SK-N-SH (cell line): ENCODE measurements at regions not wholly inside any gene's neighbourhood (a gene's known extent, or its start where the extent isn't known, plus 50 kb on each side); places are given as distances from the start of the nearest gene placed in this dataset.

ENCODE experiments used
- CTCF ChIA-PET: fragments of 300-600, 350-600 bp; formaldehyde crosslinking; extraction: SDS; loops from one replicate; lab custom pipeline; 2021; lab: Yijun Ruan, JAX
- POLR2A ChIA-PET: fragments of 350-600 bp; sonication (Branson Sonifier 250); formaldehyde crosslinking; extraction: SDS; loops from one replicate; lab custom pipeline; 2020; ENCODE audit warnings: antibody characterized with exemption, inconsistent platforms; lab: Yijun Ruan, JAX
- DNase-seq: peaks from one replicate; pipeline ENCODE4 v3.0.0; 2012
- H2AFZ ChIP-seq: fragments of 200-600 bp; sonication (generic); 2 replicates; pipeline ENCODE4 v1.8.1; 2016; ENCODE audit warnings: antibody characterized with exemption, mild to moderate bottlenecking, low read depth
- H3F3A ChIP-seq: fragments of 200-600 bp; sonication (generic); replicated peaks from 2 replicates; pipeline ENCODE3; 2016; ENCODE audit warnings: antibody characterized with exemption, mild to moderate bottlenecking; ENCODE audit not compliant: insufficient read depth
- H3K27ac ChIP-seq, 2 experiments: fragments of 200-500 bp in 1 of 2; fragments of 200-600 bp in 1 of 2; sonication (Bioruptor generic) in 1 of 2; sonication (generic), shearing (Covaris generic) in 1 of 2; 2 replicates each; pipeline versions ENCODE4 v1.5.1 to v1.6.1; 2014 to 2016; ENCODE audit warnings: low read depth in 2 of 2, inconsistent platforms in 1 of 2, low read length in 1 of 2, mild to moderate bottlenecking in 1 of 2, mixed read lengths in 1 of 2
- H3K27me3 ChIP-seq: fragments of 200-600 bp; sonication (generic), shearing (Covaris generic); 2 replicates; pipeline ENCODE4 v1.6.1; 2016; ENCODE audit warnings: mixed run types; ENCODE audit not compliant: insufficient read depth
- H3K36me3 ChIP-seq, 2 experiments: fragments of 200-500 bp in 1 of 2; fragments of 200-600 bp in 1 of 2; sonication (Bioruptor generic) in 1 of 2; sonication (generic) in 1 of 2; replicated peaks in 1 of 2; 2 replicates each; pipeline versions ENCODE3 to v1.5.1; 2014 to 2016; ENCODE audit warnings: low read length in 1 of 2, mild to moderate bottlenecking in 1 of 2; ENCODE audit not compliant: insufficient read depth in 2 of 2, control insufficient read depth in 1 of 2
- H3K4me1 ChIP-seq, 2 experiments: fragments of 200-500 bp in 1 of 2; fragments of 200-600 bp in 1 of 2; sonication (Bioruptor generic) in 1 of 2; sonication (generic), shearing (Covaris generic) in 1 of 2; 2 replicates each; pipeline versions ENCODE4 v1.5.1 to v1.6.1; 2014 to 2016; ENCODE audit warnings: low read depth in 1 of 2, low read length in 1 of 2, mixed run types in 1 of 2; ENCODE audit not compliant: insufficient read depth in 2 of 2, control insufficient read depth in 1 of 2
- H3K4me2 ChIP-seq: fragments of 200-600 bp; sonication (generic), shearing (Covaris generic); 2 replicates; pipeline ENCODE4 v1.6.1; 2017; ENCODE audit warnings: mixed run types
- H3K4me3 ChIP-seq, 2 experiments: fragments of 200-500 bp in 1 of 2; fragments of 200-600 bp in 1 of 2; sonication (Bioruptor generic) in 1 of 2; sonication (generic), shearing (Covaris generic) in 1 of 2; 2 replicates each; pipeline versions ENCODE4 v1.5.1 to v1.8.1; 2014 to 2016; ENCODE audit warnings: low read depth in 2 of 2, inconsistent platforms in 1 of 2, low read length in 1 of 2, mild to moderate bottlenecking in 1 of 2, mixed read lengths in 1 of 2, moderate library complexity in 1 of 2
- H3K79me2 ChIP-seq: fragments of 200-600 bp; sonication (generic); 2 replicates; pipeline ENCODE4 v1.8.1; 2017; ENCODE audit warnings: mild to moderate bottlenecking; ENCODE audit not compliant: insufficient read depth
- H3K9ac ChIP-seq: fragments of 200-600 bp; sonication (generic); 2 replicates; pipeline ENCODE4 v1.6.1; 2017; ENCODE audit warnings: mixed run types
- H3K9me2 ChIP-seq: fragments of 200-600 bp; sonication (generic); 2 replicates; pipeline ENCODE4 v1.6.1; 2017; ENCODE audit warnings: mixed run types
- H3K9me3 ChIP-seq: fragments of 200-600 bp; sonication (generic); 2 replicates; pipeline ENCODE4 v1.6.1; 2017; ENCODE audit warnings: mixed run types, mild to moderate bottlenecking, moderate library complexity
- H4K20me1 ChIP-seq: fragments of 200-600 bp; sonication (generic); 2 replicates; pipeline ENCODE4 v1.6.1; 2017; ENCODE audit warnings: mild to moderate bottlenecking, mixed run types; ENCODE audit not compliant: insufficient read depth
- CHD2 ChIP-seq: fragments of 150-350 bp; IDR thresholded peaks from 2 replicates; pipeline ENCODE4 v1.6.1; 2018; ENCODE audit warnings: low read length; ENCODE audit not compliant: partially characterized antibody
- EP300 ChIP-seq, 2 experiments: IDR thresholded peaks; 2 replicates each; pipeline versions ENCODE4 v1.4.0 to v1.6.1; 2012; ENCODE audit warnings: borderline replicate concordance in 1 of 2, low read depth in 1 of 2, low read length in 1 of 2
- EZH2phosphoT487 ChIP-seq: fragments of 200-600 bp; sonication (generic); IDR thresholded peaks from 2 replicates; pipeline ENCODE4 v1.6.1; 2017; ENCODE audit warnings: low read depth, mixed run types, mild to moderate bottlenecking, antibody characterized with exemption, moderate library complexity, borderline replicate concordance
- FOXJ3 ChIP-seq: sonication (generic); formaldehyde crosslinking; IDR thresholded peaks from 2 replicates; pipeline ENCODE4 v1.5.1; 2020; ENCODE audit warnings: mild to moderate bottlenecking, missing genetic modification reagents
- GATA2 ChIP-seq: sonication (generic); formaldehyde crosslinking; IDR thresholded peaks from 2 replicates; pipeline ENCODE4 v1.5.0; 2020; ENCODE audit warnings: mild to moderate bottlenecking, missing genetic modification reagents
- IRF3 ChIP-seq: fragments of 150-350 bp; IDR thresholded peaks from 2 replicates; pipeline ENCODE4 v1.6.1; 2016; ENCODE audit warnings: mild to moderate bottlenecking, low read depth, low read length
- MAX ChIP-seq: IDR thresholded peaks from 2 replicates; pipeline ENCODE4 v1.4.0; 2012; ENCODE audit warnings: low read depth
- MEF2A ChIP-seq: IDR thresholded peaks from 2 replicates; pipeline ENCODE4 v1.4.0; 2012; ENCODE audit warnings: low read depth, borderline replicate concordance
- PBX3 ChIP-seq: IDR thresholded peaks from 2 replicates; pipeline ENCODE4; 2012
- RCOR1 ChIP-seq: fragments of 150-350 bp; IDR thresholded peaks from 2 replicates; pipeline ENCODE4 v1.6.1; 2017; ENCODE audit warnings: antibody characterized with exemption, low read length
- REST ChIP-seq: IDR thresholded peaks from 2 replicates; pipeline ENCODE4 v1.6.1; 2012; ENCODE audit warnings: mild to moderate bottlenecking, low read depth, low read length, moderate library complexity
- USF1 ChIP-seq: IDR thresholded peaks from 2 replicates; pipeline ENCODE4 v1.4.0; 2012; ENCODE audit warnings: low read depth, borderline replicate concordance
- USF2 ChIP-seq: fragments of 150-350 bp; IDR thresholded peaks from 2 replicates; pipeline ENCODE4 v1.6.1; 2017; ENCODE audit warnings: antibody characterized with exemption, low read length, low read depth, borderline replicate concordance
- YY1 ChIP-seq: IDR thresholded peaks from 2 replicates; pipeline ENCODE4 v1.4.0; 2012; ENCODE audit warnings: low read depth, mild to moderate bottlenecking
- WGBS: methylation state at CpG from one replicate; pipeline ENCODE4 v1.1.6; 2017; ENCODE audit warnings: low lambda C conversion rate; 5-methylcytosine and 5-hydroxymethylcytosine counted together

- H2AFZ ChIP-seq = no peak overlapping the region
- H3K9ac ChIP-seq = no peak overlapping the region
- H3K4me1 ChIP-seq = no peaks in the 10 kb centered on the region
- H3K4me3 ChIP-seq = no peak overlapping the region
- no peak overlapping the region for H3K4me2 ChIP-seq
- no peaks in the 10 kb centered on the region for H3K9me3 ChIP-seq
- no peaks in the 10 kb centered on the region for H3K27me3 ChIP-seq
- peaks cover 6% of the 10 kb centered on the region for H3F3A ChIP-seq
- POLR2A ChIA-PET = no interaction called here
- no peaks in the 10 kb centered on the region for H3K79me2 ChIP-seq
- 61% methylated on average over 3 of the region's 3 CpGs for WGBS
- CTCF ChIA-PET = no interaction called here
- TF ChIP-seq REST = no peak
- no peak for TF ChIP-seq PBX3
- TF ChIP-seq EP300 (IDR thresholded peaks at IDR 0.05; ENCODE audit: borderline replicate concordance in 1 of 2, low read depth in 1 of 2, low read length in 1 of 2) = no peak
- TF ChIP-seq FOXJ3 (CRISPR knock-in tag) = no peak
- TF ChIP-seq IRF3 = no peak
- no peak for TF ChIP-seq CHD2
- no peak for TF ChIP-seq RCOR1
- no peak for TF ChIP-seq GATA2 (CRISPR knock-in tag)
- no peak for TF ChIP-seq USF2
- no peak for TF ChIP-seq USF1
- no peak for TF ChIP-seq YY1
- TF ChIP-seq MEF2A = no peak
- no peak for TF ChIP-seq MAX
- no peak for TF ChIP-seq EZH2phosphoT487
- no peak for DNase-seq
- no peaks in the 10 kb centered on the region for H3K9me2 ChIP-seq
- H3K36me3 ChIP-seq = peaks cover 0 to 3% of the 10 kb centered on the region in 2 experiments
- no peaks in the 10 kb centered on the region for H4K20me1 ChIP-seq
- no peak overlapping the region for H3K27ac ChIP-seq
Measured at GRCh38 chr18:41021089-41021488, 933.9 kb upstream of the PIK3C3 start.
